ENCODE measurements at regions not wholly inside any gene's neighbourhood (a gene's known extent, or its start where the extent isn't known, plus 50 kb on each side); places are given as distances from the start of the nearest gene placed in this dataset.

DNA sequence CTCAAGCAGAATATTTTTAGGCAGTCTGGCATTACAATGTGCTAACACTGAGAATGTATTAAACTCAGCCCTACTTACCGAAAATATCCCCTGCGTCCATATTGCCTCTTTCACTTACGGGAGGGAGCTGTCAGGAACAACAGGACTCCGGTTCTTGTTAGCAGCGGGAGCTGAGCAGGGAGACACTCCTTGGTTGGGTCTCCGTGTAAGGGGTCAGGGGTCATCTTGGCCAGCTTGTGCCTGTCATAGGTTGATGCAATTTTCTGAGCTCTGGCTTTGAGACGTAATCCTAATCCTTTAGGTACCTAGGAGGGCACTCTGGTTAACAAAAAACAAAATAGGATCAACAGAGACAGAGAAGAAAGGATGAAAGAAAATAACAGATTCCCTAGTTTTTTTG lies 1477.2 kb downstream of the BRD1 start:
- ATAC-seq: no peak
- DNase-seq (ENCODE audit: missing footprints): no peak
- intact Hi-C loops (cut with DNase I): no loop called here

- intact Hi-C loops (cut with DNase I): no loop called here
- DNase-seq (ENCODE audit: missing footprints): no peak
- no peak for ATAC-seq
Measured at GRCh38 chr22:48348855-48349254, 1478.8 kb downstream of the BRD1 start.

- ATAC-seq (no peak), DNase-seq (ENCODE audit: missing footprints) (no peak)
- intact Hi-C loops (cut with DNase I): no loop called here
Measured at GRCh38 chr22:48347311-48347710, 1480.4 kb downstream of the BRD1 start.

DNA sequence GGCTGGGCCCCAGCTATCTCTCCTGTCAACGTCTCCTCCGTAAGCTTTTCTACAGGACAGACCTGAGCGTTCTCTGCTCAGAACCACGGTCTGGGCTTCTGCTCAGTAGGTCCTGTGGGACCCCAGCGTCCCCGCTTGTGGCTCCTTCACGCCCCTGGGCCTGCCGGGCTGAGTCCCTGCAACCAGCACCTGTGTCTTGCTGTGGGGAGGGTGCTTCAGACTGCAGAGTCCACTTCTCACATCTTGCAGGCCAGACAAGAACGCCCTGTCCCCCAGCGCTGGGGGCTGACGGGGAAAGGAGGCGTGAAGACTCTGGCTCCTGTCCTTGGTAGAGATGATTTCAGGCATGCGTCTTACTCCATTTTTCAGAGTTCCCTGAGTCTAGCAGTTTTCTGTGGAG lies 1480.8 kb downstream of the BRD1 start:
- intact Hi-C loops (cut with DNase I): no loop called here
- ATAC-seq (no peak), DNase-seq (ENCODE audit: missing footprints) (no peak)

- intact Hi-C loops (cut with DNase I): no loop called here
- DNase-seq (ENCODE audit: missing footprints): no peak
Measured at GRCh38 chr22:48346311-48346710, 1481.4 kb downstream of the BRD1 start.

GRCh38 chr22:48345631-48346030 lies 1482.0 kb downstream of the BRD1 start:
- ATAC-seq (no peak), DNase-seq (ENCODE audit: missing footprints) (no peak)
- intact Hi-C loops (cut with DNase I): no loop called here

More at GRCh38 chr22:48346311-48346710, 1481.4 kb downstream of the BRD1 start:
- no peak for ATAC-seq

DNA sequence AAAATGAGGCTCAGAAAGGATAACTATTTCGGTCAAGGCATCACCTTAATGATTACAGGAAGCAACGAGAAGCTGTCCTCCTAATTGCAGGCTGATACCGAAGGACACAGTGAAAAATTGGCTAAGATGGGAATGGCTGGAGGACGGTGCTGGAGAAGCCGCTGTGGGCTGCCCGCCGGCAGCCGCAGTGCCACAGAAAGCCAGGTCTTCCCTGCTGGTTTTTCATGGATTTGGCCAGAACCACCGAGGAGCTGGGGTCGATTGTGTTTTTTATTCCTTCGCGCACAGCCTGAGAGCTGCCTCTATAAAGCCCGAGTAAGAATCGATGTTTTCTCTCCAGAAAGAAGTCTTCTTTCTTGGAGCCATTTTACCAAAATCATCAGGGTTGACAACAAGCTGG lies 1484.2 kb downstream of the BRD1 start:
- no peak for ATAC-seq
- intact Hi-C loops (cut with DNase I): no loop called here
- DNase-seq (ENCODE audit: missing footprints): no peak

DNA sequence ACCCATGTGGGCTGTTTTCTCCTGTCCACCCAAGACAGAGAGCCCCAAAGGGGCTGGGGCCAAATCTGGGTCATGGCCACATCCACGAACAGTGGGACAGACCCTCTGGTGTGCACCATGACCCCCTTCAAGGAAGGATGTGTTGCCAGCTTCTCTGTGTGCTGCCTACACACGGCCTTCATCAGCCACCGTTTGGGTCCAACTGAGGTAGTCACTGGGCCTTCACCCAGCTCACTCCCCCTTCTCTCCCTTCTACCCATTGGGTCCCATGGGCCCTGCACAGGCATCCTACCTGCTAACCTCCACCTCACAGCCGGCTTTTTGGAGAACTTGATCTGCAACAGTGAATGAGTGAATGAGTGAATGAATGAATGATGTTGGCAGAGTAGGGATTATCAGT lies 1484.9 kb downstream of the BRD1 start:
- DNase-seq (ENCODE audit: missing footprints) (no peak), ATAC-seq (no peak)
- intact Hi-C loops (cut with DNase I): no loop called here

DNA sequence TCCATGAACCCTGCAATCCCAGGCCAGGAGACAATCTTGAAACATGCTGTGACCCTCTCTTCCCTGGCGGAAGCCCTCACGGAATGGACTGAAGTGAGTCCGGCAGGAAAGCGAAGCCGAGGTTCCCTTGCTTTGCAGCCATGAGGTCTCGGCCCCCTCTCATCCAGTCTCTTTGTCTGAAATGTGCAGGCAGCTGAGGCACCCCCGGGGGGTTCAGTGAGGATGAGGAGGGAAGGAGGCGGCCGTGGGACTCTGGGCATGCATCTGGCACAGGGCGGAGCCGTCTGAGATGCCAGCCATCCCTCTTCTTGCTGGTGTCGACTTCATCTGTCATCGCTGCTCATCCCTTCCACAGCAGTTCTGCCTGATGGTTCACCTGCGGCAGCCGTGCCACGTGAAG lies 1485.7 kb downstream of the BRD1 start:
- ATAC-seq (no peak), DNase-seq (ENCODE audit: missing footprints) (no peak)
- intact Hi-C loops (cut with DNase I): no loop called here

DNA sequence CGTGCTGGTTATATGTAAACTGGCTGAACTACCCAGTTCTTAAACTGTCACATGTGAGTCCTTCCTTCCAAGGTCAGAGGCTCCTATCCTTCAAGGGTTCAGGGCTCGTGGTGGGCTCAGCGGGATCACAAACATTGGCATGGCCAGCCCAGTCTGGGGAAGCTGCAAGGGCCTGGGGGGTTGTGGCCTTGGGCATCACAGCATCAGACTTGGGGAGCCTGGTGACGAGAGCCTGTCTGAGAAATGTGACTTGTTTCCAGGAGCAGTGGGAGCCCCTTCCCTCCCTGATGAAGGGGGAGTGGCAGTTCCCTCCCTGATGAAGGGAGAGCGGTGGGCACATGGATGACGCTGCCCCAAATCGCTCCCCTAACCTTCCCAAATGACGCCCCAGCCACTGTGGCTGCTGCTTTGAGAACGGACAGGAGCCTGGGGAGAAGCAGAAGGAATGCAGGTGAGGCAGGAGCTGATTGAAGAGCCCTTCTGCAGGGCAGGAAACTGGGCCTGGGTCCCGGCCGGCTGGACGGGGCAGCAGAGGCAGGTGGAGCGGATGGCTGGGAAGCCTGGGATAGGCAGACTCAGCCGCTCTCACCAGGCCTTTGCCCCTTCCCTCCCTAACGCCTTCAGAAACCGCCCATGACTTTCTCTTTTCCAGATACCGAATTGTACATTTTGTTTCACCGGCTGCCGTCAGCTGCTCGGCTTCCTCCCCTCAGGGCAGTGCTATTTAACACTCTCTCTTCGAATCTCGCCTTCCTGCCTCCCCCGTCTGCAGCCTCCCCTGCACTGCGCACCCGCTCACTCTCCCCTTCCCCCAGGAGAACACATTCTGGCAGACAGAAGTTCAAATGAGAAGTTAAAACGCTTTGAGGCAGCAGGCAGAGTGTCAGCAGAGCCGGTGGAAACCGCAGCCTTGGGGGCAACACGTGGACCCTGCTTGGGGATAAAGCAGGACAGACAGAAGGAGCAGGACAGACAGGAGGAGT lies 1486.7 kb downstream of the BRD1 start:
- ATAC-seq: no peak
- DNase-seq (ENCODE audit: missing footprints): no peak
- intact Hi-C loops (cut with DNase I): no loop called here

- intact Hi-C loops (cut with DNase I): no loop called here
- DNase-seq (ENCODE audit: missing footprints) (no peak), ATAC-seq (no peak)
Measured at GRCh38 chr22:48340191-48340590, 1487.5 kb downstream of the BRD1 start.

GRCh38 chr22:48338793-48339705 lies 1488.6 kb downstream of the BRD1 start:
- ATAC-seq (no peak), DNase-seq (ENCODE audit: missing footprints) (no peak)
- intact Hi-C loops (cut with DNase I): no loop called here

- intact Hi-C loops (cut with DNase I): no loop called here
- no peak for ATAC-seq
Measured at GRCh38 chr22:48337957-48338792, 1489.5 kb downstream of the BRD1 start.

GRCh38 chr22:48336339-48337060 lies 1491.2 kb downstream of the BRD1 start:
- DNase-seq (ENCODE audit: missing footprints): no peak
- no peak for ATAC-seq
- intact Hi-C loops (cut with DNase I): no loop called here

More at GRCh38 chr22:48337957-48338792, 1489.5 kb downstream of the BRD1 start:
- DNase-seq (ENCODE audit: missing footprints): no peak

DNA sequence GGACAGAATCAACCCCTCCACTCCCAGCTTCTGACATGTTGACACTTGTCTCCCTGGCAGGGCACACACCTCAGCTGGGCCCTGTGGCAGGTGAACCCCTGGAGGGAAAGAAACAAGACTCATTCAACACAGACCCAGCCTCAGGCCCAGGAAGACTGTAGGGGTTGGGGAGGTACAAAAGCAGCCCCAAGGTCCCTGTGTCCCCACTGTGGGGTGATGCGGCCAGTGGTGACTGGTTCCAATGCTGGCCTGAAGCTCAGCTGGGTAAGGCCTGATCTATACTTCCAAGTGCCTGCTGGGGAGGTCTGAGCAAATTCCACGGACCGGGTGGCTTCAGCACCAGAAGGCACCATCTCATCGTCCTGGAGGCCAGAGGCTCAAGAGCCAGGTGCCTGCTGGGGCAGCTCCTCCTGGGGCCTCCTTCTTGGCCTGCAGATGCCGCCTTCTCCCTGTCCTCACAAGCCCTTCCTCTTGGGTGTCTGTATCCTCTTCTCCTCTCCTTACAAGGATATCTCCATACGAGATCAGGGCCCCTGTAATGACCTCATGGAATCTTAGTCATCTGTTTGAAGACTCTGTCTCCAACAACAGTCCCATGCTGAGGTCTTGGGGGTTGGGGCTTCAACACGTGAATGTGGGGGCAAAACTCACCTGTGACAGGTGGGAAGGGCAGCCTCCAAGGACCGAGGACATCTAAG lies 1492.1 kb downstream of the BRD1 start:
- DNase-seq (ENCODE audit: missing footprints) (no peak), ATAC-seq (no peak)
- intact Hi-C loops (cut with DNase I): no loop called here

DNA sequence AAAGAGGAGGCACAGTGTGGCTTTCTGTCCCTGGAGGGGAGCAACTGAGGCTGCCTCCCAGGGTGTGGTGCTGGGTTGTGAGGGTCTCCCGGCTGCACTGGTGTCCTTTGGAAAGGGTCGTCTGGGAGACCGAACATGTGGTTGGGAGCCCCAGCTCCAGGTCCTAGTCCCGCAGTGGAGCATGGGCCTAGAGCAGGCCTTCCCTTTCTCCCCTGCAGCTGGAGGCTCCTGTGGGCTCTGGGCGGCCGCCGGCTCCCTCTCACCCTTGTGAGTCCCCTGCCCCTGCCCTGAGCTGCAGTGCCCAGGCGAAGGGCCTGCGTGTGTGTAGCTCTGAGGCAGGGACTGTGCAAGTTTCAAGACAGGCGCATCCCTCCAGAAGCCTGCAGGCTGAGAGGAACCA lies 1492.7 kb downstream of the BRD1 start:
- DNase-seq (ENCODE audit: missing footprints) (no peak), ATAC-seq (no peak)
- intact Hi-C loops (cut with DNase I): no loop called here

DNA sequence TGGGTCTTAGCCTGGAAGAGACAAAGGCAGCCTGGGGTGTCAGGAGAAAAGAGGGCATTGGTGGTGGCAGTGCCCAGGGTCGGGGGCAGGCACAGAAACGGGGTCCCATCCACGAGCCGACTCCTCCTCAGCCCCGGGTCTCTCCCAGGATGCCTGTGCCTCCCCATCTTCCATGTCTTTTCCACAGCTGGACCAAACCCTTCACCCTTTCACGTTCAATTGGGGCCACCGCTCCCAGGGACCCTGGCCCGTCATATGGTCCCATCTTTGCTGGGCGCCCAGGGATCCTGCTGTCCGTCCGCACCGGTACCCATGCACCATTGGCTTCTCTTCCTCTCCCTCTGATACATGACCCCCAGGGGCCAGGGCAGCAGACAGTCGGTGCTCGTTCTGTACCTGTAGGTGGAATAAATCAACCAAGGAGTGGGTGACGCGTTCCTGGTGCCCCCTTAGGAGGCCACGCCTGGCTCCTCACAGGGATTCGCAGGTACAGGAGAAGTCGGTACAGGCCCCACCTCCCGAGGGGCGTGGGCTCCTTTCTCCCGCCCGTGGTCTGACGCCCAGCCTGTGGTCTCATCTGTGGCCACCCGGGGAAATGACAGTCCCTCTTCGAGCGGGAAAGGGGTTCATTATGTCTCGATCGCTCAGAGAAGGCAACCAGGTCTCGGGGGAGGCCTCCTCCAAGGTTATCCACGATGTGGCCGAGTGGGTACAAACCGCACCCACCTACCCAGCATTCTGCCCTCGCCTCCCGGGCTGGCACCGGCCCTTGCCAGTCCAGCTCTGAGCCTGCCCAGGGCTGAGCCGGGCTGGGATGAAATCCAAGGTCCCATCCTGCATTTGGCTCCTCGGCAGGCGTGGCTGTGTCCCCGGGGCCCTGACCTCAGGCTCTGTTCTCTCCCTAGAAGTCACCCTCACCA lies 1493.6 kb downstream of the BRD1 start:
- DNase-seq (ENCODE audit: missing footprints): no peak
- intact Hi-C loops (cut with DNase I): no loop called here
- ATAC-seq: no peak

All from Right ventricle myocardium inferior (tissue), 1 donor.